NB4 (cell line): ENCODE measurements at regions not wholly inside any gene's neighbourhood (a gene's known extent, or its start where the extent isn't known, plus 50 kb on each side); places are given as distances from the start of the nearest gene placed in this dataset.

Experiments used
- DNase-seq: peaks from one replicate; pipeline ENCODE4 v3.0.0; 2010; ENCODE audit warnings: low read depth
- H3K4me3 ChIP-seq: one replicate; pipeline ENCODE4 v1.5.1; 2011; ENCODE audit warnings: mild to moderate bottlenecking, low read depth, low read length, moderate library complexity
- CTCF ChIP-seq: IDR thresholded peaks from one replicate; pipeline ENCODE4 v1.5.1; 2012; ENCODE audit warnings: low read depth, low read length
- MYC ChIP-seq: IDR thresholded peaks from 2 replicates; pipeline ENCODE4 v1.6.1; 2011; ENCODE audit warnings: low read depth, low read length
- POLR2A ChIP-seq: IDR thresholded peaks from 2 replicates; pipeline ENCODE4 v1.6.1; 2011; ENCODE audit warnings: mild to moderate bottlenecking; ENCODE audit not compliant: insufficient read length; ENCODE audit errors: extremely low read depth
- TF ChIP-seq, protein P1 (sequence below): IDR thresholded peaks from 2 replicates; pipeline ENCODE4 v1.6.1; 2011; ENCODE audit warnings: low read depth, low read length

GRCh38 chr18:22055466-22056238 lies 113.7 kb upstream of the GATA6 start:
- DNase-seq: no peak
- no peak overlapping the region for H3K4me3 ChIP-seq
- TF ChIP-seq CTCF (no peak), POLR2A (no peak), MYC (no peak)
- TF ChIP-seq, protein P1, sequence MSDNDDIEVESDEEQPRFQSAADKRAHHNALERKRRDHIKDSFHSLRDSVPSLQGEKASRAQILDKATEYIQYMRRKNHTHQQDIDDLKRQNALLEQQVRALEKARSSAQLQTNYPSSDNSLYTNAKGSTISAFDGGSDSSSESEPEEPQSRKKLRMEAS: no peak

DNA sequence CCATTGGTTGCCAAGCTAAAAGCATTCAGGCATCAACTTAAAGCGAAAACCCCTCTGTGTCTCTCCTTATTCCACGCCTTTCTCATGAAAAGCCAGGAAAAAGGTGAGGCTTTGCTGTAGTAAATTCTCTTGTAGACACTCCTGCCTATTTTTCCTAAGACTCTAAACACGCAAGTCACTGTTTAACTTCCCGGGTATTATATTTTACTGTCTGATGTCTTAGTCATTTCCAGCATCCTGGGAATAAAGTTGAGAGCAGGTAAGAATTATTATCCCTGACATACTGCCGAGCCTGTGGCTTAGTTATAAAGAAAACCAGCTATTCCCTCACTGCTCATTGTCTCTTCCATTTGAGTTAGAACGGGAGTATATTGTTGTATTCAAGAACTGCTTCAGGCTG lies 112.4 kb upstream of the GATA6 start:
- no peak for TF ChIP-seq CTCF
- TF ChIP-seq MYC: no peak
- TF ChIP-seq POLR2A: no peak
- H3K4me3 ChIP-seq: no peak overlapping the region
- no peak for DNase-seq

- no peak for DNase-seq
- no peak overlapping the region for H3K4me3 ChIP-seq
- TF ChIP-seq MYC (no peak), POLR2A (no peak), CTCF (no peak)
- TF ChIP-seq, protein P1: no peak
Measured at GRCh38 chr18:22057908-22058527, 111.4 kb upstream of the GATA6 start.

DNA sequence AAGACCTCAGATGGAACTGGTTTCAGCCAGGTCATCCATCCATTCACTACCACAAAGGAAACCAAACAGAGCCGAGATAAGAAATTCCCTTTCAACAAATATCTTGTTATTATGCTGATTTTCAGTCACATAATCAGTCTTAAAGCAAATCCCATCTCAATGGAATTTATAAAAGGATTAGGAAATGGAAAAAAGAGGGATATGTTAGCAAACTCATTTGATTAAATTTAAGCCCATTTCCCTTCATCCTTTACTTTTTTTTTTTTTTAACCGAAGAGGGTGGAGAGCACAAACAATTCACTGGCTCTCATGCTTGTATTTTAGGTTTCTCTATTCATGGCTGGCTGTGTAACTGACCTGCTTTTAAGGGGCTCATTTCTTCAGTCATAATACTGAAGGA lies 109.0 kb upstream of the GATA6 start:
- TF ChIP-seq CTCF: no peak
- TF ChIP-seq, protein P1: no peak
- TF ChIP-seq POLR2A: no peak
- no peak for TF ChIP-seq MYC
- no peak overlapping the region for H3K4me3 ChIP-seq
- no peak for DNase-seq

- TF ChIP-seq POLR2A: no peak
- no peak for TF ChIP-seq CTCF
- TF ChIP-seq MYC: no peak
- TF ChIP-seq, protein P1: no peak
- no peak for DNase-seq
- no peak overlapping the region for H3K4me3 ChIP-seq
Measured at GRCh38 chr18:22063102-22063501, 106.3 kb upstream of the GATA6 start.
